Stimulated activated CD4-positive, alpha-beta T cell treated with anti-CD3 and anti-CD28 coated beads, Interleukin-2, amount 100 ng/mL, for 24 hours (primary cell): ENCODE measurements at regions not wholly inside any gene's neighbourhood (a gene's known extent, or its start where the extent isn't known, plus 50 kb on each side); places are given as distances from the start of the nearest gene placed in this dataset.

Source experiments
- DNase-seq, 2 donors: peaks; one replicate each; pipeline ENCODE4 v3.0.0-alpha.2; 2020

DNA sequence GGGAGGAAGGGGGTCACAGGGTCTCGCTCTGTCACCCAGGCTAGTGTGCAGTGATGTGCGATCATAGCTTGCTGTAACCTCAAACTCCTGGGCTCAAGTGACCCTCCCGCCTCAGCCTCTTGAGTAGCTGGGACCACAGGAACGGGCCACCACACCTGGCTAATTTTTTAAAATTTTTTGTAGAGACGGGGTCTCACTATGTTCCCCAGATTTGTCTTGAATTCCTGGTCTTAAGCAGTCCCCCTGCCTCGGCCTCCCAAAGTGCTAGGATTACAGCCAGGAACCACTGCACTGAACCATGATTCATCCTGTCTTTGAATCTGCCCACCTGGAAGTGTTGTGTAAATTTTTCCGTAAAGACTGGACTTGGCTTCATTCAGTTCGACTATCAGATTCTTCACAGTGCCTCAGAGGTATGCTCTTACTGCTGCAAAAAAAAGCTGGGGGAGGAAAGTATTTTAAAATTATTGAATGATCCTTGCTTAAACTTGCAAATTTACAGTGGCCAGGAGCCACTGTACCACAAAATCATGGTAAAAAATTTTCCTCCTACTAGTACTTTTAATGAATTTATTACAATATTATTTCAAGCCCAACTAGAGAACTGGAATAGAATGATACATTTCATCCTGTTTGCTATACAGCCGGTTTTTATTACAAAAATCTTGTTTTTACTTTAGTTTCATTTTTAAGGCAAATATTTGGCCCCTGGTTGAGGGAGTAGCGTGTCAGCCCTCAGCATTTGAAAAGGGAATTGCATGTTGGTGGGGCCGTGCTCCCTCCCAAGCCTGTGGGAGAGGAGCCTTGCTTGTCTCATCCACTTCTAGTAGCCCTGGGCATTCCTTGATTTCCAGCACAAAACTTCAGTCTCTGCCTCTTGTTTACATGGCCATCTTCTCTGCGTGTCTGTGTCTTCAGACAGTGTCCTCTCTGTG, 202.5 kb upstream of the SGK1 start:
- DNase-seq, result no peak

DNA sequence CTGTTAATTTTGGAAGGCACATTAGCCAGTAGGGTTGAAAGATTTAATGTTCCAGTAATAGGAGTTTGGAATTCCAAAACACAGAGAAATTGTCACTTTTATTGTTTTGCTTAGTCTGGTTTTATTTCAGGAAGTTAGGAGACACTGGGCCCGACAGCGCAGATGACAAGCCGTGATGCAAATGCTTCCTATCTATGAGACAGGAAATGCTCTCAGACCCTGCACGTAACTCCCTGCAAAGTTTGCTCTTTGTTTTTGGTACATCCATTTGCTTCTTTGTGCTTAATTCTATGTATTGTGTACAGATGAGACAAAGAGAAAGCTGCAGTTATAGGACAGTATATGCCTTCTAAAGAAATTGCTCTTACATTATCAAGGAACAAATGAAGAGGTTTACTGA, 201.6 kb upstream of the SGK1 start:
- no peak for DNase-seq

DNA sequence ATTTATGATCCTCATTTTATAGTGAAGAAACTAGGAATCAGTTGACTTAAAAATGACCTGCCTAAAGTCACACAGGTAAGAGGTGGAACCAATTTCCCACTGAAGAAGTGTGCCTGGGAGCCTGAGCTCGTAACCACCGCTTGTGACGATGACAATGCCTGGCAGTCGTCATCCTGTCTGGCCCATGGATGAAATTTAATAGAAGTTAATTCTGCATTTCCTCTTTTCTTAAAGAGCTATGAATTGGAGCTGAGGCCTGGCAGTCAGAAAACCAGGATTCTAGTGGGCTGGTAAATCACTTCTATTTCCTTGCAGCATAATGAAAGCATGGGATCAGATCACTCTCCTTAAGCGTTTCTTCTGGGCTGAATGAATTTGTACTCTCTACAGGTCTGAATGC, 200.0 kb upstream of the SGK1 start:
- DNase-seq, result no peak

DNA sequence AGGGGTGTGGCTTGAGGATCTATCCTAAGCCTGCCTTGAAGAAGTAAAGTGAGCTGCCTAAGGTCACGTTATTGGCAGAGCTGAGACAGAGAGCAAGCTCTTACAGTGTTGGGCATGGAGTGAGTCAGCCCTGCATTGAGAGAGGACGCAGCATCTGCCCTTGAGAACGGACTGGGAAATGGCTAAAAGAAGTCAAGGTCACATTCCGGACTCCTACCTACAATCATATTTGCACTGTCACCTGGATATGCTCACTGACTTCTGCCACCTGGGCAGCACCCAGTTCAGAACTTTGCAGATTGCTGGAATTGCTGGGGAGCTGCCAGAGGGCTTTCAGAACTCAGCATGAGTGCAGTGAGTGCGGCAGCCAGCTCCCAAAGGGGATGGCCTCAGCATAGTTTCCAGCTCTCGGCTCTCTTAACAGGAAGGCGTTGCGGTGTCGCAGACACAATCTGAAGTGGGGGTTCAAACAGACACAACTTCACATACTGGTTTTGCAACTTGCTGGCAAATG, 199.3 kb upstream of the SGK1 start:
- no peak for DNase-seq

DNA sequence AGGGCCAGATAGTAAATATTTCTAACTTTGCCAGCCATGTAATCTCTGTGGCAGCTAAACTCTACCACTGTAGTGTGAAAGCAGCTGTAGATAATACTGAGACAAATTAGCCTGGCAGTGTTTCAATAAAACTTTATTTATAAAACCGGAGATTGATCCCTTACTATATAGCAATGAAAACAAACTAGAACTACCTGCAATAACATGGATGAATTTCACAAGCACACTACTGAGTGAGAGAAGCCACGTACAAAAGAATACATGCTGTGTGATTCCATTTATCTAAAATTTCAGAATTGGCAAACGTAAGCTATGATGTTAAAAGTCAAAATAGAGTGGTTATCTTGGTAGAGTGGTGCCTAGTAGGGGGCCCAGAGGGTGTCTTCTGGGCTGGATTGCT, 198.7 kb upstream of the SGK1 start:
- DNase-seq, result no peak

DNA sequence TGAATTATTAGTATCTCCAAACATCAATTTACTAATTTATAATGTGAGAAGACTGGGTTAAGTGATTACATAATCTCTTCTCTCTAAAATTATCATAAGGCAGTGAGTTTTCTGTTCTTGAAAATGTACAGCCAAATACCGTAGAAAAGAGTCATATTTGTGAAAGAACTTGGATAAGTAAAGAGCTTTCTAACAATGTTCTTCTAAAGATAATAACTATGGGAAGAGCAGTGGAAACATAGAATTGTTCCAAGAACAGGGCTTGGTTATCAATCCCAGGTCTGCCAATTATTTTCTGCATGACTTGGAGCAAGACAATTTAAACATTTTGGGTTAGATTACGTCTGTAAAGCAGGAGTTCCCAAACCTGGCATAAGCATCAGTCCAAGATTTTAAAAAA, 198.1 kb upstream of the SGK1 start:
- no peak for DNase-seq

DNA sequence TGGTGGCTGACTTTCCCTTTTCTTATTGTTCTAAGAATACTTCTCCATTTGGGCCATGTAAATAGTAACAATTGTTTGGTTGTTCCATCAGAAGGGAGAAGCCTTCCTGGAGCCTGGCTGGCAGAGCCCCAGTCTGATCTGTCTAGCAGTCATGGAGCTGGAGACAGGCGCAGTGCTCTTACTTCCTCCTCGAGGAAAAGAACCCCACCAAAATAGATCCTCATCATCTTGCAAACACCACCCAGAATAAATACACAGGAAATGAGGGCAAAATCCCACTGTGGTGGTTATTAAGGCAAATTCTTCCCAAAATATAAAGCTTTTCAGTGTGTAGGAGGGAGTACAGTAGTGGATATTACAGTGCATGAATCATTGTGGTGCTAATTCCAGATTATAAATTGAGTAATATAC, 195.1 kb upstream of the SGK1 start:
- DNase-seq, result no peak

DNA sequence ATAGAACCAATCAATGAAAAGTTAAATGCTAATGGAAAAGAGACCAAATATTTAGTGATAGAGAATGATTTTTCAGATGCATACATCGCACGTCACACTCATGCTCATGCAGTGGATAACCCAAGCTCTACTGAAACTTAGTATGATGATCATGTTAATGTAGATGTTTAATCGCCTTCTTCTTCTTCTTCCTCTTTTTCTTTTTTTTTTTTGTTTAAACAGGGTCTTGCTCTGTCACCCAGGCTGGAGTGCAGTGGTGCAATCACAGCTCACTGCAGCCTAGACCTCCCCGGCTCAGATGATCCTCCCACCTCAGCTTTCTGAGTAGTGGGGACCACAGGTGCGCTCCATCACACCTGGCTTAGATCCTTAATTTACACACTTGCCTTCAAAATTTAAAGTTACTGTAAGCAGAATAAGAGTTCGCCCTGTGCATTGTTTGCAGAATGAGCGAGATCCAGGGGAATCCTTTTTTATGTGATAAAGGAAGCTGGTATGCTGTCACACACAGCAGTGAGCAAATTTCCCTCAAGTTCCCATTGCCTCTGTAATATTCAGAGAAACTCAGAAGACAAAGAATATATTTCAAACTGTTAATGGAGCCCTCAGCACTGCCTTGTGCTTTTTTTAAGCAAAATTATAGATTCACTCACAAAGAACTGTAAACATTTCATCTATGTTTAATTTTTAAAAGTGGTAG, 194.2 kb upstream of the SGK1 start:
- no peak for DNase-seq

DNA sequence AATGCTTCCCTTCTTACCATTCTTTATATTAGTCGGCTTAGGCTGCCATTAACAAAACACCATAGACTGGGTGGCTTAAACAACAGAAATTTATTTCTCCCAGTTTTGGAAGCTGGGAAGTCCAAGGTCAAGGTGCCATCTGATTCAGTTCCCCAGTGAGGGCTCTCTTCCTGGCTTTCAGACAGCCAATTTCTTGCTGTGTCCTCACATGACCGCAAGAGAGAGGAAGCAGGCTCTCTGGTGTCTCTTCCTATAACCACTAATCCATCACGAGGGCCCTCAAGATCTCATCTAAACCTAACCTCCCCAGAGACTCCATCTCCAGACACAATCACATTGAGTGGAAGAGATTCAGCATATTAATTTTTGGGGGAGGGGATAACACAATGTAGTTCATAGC, 193.0 kb upstream of the SGK1 start:
- DNase-seq, result no peak

DNA sequence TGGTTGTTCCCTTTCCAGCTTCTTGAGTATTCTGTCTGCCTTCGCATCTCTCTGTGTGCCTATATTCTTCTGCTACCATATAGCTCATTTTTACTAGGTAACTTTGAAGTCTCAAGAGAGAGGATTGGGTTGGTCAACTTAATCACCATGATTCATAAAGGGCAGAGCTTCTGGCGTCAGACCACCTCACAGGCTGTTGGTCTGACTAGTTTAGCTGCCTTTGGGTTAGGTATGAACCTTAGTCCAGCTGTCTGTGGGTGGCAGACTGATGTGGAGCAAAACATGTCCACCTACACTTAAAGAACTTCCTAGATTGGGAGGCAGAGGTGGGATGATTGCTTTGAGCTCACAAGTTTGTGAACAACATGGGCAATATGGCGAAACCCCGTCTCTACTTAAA, 192.2 kb upstream of the SGK1 start:
- no peak for DNase-seq

DNA sequence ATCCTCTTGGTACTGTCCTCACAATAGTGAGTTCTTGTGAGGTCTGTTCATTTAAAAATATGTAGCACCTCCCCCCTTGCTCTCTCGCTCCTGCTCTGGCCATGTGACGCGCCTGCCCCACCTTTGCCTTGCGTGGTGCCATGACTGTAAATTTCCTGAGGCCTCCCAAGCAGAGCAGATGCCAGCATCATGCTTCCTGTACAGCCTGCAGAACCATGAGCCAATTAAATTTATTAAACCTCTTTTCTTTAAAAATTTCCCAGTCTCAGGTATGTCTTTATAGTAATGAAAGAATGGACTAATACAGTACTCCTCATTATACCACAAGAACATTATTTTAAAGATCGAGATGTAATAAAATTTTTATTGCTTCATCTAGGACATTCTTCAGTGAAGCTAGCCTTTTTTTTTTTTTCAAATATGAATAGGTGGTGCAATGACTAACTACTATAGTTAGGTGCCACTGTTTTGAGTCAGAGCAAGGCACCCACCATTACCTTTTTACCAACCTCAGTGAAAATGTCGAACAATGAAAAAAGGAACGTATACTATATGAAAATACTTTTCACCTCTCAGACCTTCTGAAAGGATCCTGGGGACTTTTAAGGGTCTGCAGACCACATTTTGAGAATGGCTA, 191.1 kb upstream of the SGK1 start:
- no peak for DNase-seq

DNA sequence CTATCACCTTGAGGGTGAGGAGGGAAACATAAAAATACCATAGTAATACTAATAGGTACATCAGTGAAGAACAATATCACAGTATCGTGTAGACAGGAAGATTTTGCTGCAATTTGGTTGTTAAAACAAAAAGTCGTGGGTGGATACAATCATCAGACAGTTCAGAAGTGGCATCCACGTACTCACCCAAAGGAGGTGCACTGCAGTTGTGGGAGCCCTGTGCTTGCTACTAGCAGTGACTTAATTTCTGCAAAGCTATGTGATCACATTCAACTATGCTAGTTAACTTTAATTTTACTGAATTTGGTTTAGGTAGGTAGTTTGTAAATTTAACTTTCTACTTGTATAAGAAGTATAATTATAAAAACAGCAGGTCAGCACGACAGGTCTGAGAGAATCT, 188.2 kb upstream of the SGK1 start:
- DNase-seq, result no peak

DNA sequence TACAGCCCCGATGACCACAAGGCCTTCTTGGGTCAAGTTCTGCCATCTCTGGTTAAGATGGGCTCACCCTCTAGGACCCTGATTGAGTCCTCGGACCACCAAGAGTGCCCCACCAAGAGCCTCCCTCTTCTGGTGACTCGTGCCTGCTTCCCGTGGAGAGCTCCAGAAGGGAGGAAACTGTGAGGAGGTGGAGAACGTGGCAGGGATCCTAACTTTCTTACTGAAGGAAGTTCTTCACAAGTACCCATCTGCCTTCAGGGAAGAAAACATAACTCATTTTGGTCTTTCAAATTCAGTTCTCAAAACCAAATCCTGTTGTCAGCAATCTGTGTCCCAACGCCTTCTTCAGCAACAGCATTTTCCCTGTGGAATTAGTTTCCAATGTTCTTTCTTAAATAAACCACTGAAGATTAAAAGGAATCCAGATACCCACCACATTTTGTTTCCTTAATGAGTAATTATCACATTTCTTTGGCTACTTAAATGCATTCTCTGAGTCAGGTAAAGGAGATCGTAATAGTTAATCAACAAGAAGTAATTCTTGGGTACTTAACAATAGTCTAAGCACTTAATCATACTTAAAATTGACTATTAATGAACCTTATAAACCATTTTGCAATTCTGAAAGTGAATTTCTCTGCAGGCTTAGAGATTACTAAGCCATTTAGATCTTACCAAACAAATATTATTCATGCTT, 185.8 kb upstream of the SGK1 start:
- no peak for DNase-seq

DNA sequence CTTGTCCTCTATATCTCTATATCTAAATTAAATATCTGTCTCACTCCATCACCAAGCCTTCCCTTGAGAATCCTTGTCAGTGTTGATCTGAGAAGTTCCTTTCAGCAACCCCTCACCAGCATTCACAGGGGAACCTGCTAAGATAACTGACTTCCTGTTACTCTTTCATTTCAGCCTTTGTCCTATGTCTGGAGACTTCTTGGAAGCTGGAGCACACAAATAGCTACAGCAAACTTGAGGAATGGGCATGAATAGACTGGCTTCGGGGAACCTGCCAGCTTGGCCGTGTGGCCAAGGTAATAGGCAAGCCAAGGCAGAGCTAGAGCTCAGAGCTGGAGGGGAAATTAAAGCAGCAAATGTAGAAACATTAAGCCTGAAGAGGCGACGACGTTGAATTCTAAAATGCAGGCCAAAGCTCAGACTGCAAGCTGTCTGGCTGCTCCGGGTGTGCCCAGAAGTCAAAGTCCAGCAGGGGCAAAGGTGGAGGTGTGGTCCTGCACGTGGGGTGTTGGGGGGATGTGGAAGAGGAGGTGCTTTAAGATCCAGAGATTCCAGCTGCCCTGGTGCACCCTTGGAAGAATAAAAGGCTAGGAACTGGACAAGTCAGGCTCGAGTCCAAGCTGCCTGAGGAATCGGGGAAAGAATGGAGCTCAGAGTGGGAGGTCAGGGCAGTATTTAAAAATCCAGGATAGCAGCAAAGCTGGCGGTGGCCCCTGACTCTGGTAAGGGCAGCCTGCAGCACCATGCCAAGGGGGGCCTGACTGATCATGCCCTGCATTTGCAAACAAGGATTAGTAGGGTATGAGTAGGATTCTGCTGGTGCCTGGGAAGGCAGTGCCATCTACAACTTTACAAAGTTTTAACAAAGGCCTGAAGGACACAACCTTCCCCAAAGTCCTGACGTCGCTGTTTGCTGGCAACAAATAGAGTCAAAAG, 185.0 kb upstream of the SGK1 start:
- DNase-seq, result no peak

DNA sequence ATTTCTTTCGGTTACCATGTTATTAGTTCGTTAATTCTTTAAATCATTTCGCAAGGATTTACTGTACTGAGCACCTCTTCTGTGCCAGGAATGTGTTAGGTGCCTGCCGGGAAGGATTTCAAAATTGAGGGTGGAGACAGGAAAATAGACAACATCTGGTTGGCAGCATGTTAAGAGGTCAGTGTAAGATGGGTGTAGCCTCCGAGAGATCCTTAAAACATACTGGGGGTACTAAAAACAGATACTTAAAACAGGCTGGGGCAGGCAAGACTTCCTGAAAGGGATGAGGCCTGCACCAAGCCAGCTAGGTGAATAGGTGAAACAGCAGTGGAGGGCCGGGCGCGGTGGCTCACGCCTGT, 178.0 kb upstream of the SGK1 start:
- DNase-seq, result no peak

DNA sequence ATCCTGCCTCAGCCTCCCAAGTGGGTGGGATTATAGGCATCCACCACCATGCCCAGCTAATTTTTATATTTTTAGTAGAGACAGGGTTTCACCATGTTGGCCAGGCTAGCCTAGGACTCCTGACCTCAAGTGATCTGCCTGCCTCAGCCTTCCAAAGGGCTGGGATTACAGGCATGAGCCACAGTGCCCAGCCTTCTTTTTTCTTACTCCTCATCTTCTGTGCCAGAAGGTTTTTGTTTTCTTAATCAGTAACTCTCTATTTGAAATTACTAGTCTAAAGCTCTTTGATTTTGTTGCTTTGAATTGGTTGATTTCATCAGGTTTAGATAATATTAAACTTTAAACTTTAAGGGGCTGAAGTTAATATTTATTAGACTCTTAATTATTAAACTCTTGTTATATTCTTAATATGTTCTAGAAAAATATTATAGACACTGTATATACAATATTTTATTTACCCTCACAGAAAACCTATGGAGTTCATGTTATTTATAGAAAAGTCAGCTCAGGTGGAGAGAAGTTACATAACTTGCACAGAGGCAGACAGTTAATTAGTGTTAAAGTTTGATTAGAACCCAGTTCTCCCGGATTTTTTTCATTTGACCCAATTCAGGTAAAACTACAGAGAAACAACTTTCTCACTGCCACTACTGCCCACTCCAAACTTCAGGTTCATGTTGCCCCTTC, 177.4 kb upstream of the SGK1 start:
- no peak for DNase-seq

DNA sequence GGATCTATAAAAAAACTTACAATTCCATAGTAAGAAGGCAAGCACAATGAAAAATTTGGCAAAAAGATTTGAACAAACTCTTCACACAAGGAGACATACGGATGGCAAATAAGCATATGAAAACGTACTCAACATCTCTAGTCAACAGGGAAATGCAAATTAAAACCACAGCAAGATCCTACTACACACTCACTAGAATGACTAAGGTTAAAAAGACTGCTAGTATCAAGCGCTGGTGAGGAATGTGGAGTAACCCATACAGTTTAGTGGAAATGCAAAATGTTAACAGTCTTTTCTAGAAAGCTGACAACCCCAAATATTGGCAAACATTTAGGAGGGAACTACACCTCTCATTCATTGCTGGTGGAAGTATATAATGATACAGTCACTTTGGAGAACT, 175.9 kb upstream of the SGK1 start:
- DNase-seq, result no peak

DNA sequence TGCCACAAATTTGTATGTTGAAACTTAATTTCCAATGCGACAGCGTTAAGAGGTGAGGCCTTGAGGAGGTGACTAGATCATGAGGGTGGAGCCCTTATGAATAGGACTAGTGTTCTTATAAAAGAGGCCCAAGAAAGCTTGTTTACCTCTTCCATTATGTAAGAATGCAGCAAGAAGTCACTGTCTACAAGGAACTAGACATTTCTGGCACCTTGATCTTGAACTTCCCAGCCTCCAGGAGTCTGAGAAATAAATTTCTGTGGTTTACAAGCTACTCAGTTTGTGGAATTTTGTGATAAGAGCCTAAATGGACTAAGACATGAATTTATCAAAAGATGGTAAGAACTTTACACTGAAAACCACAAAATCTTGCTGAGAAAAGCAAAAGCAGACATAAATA, 173.6 kb upstream of the SGK1 start:
- DNase-seq, result no peak

DNA sequence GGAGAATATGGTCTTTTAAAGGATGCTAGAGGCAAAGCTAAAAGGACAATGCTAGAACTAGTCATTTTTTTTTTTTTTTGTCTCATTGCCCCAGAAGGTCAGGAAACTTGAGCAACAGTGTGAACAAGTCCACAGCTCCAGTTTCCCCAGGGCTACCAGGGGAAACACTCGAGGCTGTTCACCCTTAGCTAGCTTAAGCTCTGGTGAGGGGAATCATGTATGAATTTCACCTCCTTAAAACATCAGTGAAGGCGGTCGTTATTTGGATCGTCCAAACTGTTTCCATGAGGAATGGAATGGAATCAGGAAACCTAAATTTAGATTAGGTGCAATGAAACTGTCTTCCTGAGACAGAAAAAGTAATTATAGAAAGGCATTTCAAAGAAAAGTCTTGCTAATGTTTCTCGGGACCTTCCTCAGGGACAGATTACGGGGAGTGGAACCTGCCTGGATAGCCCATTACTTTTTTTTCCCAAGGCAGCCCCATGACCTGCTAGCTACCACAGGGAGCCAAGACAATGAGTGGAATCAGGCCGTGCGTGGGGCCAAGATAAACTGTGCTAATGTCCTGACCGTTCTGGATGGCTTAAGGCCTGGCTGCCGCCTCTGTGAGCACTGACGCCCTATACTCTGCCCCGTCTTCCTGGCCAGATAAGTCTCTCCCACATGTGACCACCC, 164.8 kb upstream of the SGK1 start:
- DNase-seq, result no peak

DNA sequence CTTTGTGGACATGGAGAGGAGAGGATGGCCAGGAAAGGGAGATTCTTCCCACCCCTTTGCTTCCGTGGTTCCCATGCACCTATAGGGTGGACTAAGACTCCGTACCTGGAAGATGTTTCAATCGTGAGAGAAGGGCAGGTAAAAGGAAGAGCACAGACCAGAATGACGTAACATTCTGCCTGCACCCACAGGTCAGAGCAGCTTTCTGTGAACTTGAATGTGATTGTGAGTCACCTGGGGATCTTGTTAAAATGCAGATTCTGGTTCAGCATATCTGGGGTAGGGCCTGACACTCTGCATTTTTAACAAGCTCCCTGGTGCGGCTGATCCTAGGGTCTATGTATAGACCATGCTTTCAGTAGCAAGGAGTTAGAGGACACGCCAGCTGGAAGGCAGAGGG, 164.1 kb upstream of the SGK1 start:
- DNase-seq, result no peak

DNA sequence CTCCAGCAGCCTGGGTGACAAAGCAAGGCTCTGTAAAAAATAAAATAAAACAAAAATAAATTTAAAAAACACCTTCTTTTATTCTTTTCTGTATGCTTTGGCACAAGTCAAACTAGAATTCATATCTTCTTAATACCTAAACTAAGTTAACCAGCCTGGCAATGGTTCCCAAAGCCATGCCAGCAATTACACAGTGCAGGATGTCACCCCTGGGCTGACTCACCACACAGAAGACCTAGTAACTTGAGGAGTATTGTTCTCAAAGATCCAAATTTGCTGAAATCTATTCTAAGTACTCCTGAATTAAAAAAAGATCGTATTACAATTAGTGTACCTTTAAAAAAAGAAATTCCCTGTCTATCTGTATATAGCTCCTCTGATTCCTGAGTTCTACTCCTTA, 162.7 kb upstream of the SGK1 start:
- no peak for DNase-seq
